Caco-2 (cell line): ENCODE measurements at regions not wholly inside any gene's neighbourhood (a gene's known extent, or its start where the extent isn't known, plus 50 kb on each side); places are given as distances from the start of the nearest gene placed in this dataset.

Source experiments
- BruUV-seq: library from RNA; stranded (reverse); fragments of 400-500 nt; replicated peaks from 2 replicates; lab custom pipeline; 2021; lab: Mats Ljungman, UMichigan
- CTCF ChIA-PET: fragments of 300-600 bp; sonication (Branson Sonifier 250); formaldehyde crosslinking; loops from one replicate; lab custom pipeline; 2022; ENCODE audit warnings: antibody characterized with exemption; lab: Charles Lee
- POLR2A ChIA-PET: fragments of 300-600 bp; sonication (Branson Sonifier 250); formaldehyde crosslinking; loops from one replicate; lab custom pipeline; 2022; ENCODE audit warnings: antibody characterized with exemption; lab: Charles Lee
- DNase-seq, 2 experiments: peaks; one replicate each; pipeline versions ENCODE4 v3.0.0 to v3.0.0-alpha.2; 2020 to 2022
- H3K27me3 ChIP-seq: replicated peaks from 2 replicates; pipeline ENCODE4 v1.6.0; 2011; ENCODE audit warnings: low read length; ENCODE audit not compliant: control insufficient read depth, insufficient read depth
- H3K36me3 ChIP-seq: 2 replicates; pipeline ENCODE4 v1.5.1; 2011; ENCODE audit warnings: low read length; ENCODE audit not compliant: control insufficient read depth, insufficient read depth
- H3K4me1 ChIP-seq: fragments of 250-450 bp; sonication (Bioruptor Pico); 2 replicates; pipeline ENCODE4 v1.5.1; 2020; ENCODE audit warnings: mild to moderate bottlenecking
- H3K4me3 ChIP-seq: 2 replicates; pipeline ENCODE4 v1.5.1; 2011; ENCODE audit warnings: low read depth, mild to moderate bottlenecking, control low read depth, low read length
- H3K9me3 ChIP-seq: fragments of 250-450 bp; sonication (Bioruptor Pico); 2 replicates; pipeline ENCODE4 v1.5.1; 2020; ENCODE audit warnings: mild to moderate bottlenecking, moderate library complexity
- H3K27ac Mint-ChIP-seq: one replicate; pipeline ENCODE4 v1.8.0; 2022; ENCODE audit warnings: mixed read lengths; ENCODE audit not compliant: unreplicated experiment
- H3K27me3 Mint-ChIP-seq: one replicate; pipeline ENCODE4 v1.8.0; 2022; ENCODE audit warnings: mixed read lengths; ENCODE audit not compliant: insufficient read depth, unreplicated experiment
- H3K36me3 Mint-ChIP-seq: one replicate; pipeline ENCODE4 v1.8.0; 2022; ENCODE audit warnings: mild to moderate bottlenecking, mixed read lengths; ENCODE audit not compliant: insufficient read depth, unreplicated experiment
- H3K4me1 Mint-ChIP-seq: one replicate; pipeline ENCODE4 v1.8.0; 2022; ENCODE audit warnings: low read depth, mixed read lengths; ENCODE audit not compliant: unreplicated experiment
- H3K4me3 Mint-ChIP-seq: one replicate; pipeline ENCODE4 v1.8.0; 2022; ENCODE audit warnings: mild to moderate bottlenecking, moderate library complexity, mixed read lengths; ENCODE audit not compliant: unreplicated experiment
- H3K9me3 Mint-ChIP-seq: one replicate; pipeline ENCODE4 v1.8.0; 2022; ENCODE audit warnings: mixed read lengths; ENCODE audit not compliant: unreplicated experiment
- intact Hi-C: fragments of 100-400 bp; cut with micrococcal nuclease; formaldehyde crosslinking; loops from one replicate; pipeline ENCODE4 v1.10.0; 2022; ENCODE audit not compliant: unreplicated experiment
- TF ChIP-seq, protein P1 (sequence below), 2 experiments: fragments of 200-600 bp in 1 of 2; IDR thresholded peaks; 1 replicate in 1 of 2; 2 replicates in 1 of 2; pipeline versions ENCODE4 v1.5.1 to v1.8.0; 2011 to 2022; ENCODE audit warnings: antibody characterized with exemption in 1 of 2, control low read depth in 1 of 2, inconsistent platforms in 1 of 2, low read depth in 1 of 2, low read length in 1 of 2, mild to moderate bottlenecking in 1 of 2, moderate library complexity in 1 of 2; ENCODE audit not compliant: insufficient read depth in 1 of 2, severe bottlenecking in 1 of 2, unreplicated experiment in 1 of 2

DNA sequence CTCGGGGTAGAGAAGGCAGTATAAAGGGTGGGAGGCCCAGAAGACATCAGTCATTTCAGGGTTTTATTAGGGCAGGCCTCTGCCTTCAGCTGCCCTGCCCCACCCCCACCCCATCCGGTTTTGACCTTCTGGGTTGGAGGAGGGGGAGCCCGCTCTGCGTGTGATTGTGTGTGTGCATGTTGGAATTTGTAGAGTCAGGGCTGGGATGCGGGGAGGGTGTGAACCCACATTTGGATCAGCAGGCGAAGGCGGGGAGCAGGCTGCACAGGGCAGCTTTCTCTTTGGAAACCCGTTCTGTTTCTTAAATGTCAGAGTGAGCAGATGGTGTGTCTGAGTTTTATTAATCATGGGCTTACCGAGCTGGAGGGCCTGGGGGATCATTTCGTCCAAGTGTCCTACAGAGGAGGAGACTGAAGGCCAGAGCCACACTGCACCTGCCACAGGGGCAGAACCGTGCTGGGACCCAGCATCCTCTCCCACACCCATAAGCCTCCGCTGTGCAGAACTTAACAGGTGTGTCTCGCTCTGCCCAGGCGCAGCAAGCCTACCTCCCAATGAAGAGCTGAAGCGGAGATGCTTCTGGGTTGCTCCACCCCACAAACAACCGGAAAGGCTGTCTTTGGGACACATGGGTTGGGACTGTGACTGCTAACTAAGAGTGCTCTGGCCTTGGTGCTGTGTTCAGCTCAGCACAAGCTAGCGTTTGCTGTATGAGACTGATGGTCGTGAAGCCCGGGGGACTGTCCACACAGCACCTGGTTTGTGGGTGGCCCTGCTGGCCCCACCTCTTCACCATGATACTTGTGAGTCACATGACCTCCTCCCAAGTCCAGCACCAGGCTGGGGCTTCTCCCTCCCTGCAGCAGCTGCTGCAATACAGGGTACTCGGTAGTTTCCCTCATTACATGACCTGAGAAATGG lies 70.9 kb upstream of the GSE1 start:
- Histone ChIP-seq H3K9me3 (peaks cover 13% of the 10 kb centered on the region), H3K4me1 (peaks cover 18% of the 10 kb centered on the region), H3K36me3 (no peaks in the 10 kb centered on the region), H3K4me3 (no peak overlapping the region), H3K27me3 (no peaks in the 10 kb centered on the region)
- no TSS peak for BruUV-seq
- ChIA-PET CTCF (interaction anchor here (0.6 to 1.2 kb wide), 3 partner anchors 9 to 12 kb away, joined by 3 to 4 read pairs (median 3); no protein-coding TSS in a partner anchor), POLR2A (no interaction called here)
- TF ChIP-seq, protein P1, sequence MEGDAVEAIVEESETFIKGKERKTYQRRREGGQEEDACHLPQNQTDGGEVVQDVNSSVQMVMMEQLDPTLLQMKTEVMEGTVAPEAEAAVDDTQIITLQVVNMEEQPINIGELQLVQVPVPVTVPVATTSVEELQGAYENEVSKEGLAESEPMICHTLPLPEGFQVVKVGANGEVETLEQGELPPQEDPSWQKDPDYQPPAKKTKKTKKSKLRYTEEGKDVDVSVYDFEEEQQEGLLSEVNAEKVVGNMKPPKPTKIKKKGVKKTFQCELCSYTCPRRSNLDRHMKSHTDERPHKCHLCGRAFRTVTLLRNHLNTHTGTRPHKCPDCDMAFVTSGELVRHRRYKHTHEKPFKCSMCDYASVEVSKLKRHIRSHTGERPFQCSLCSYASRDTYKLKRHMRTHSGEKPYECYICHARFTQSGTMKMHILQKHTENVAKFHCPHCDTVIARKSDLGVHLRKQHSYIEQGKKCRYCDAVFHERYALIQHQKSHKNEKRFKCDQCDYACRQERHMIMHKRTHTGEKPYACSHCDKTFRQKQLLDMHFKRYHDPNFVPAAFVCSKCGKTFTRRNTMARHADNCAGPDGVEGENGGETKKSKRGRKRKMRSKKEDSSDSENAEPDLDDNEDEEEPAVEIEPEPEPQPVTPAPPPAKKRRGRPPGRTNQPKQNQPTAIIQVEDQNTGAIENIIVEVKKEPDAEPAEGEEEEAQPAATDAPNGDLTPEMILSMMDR (IDR thresholded peaks at IDR 0.05; ENCODE audit: insufficient read depth in 1 of 2, low read depth in 1 of 2, low read length in 1 of 2, severe bottlenecking in 1 of 2, unreplicated experiment in 1 of 2): no peak
- H3K4me1 Mint-ChIP-seq: peaks cover 21% of the 10 kb centered on the region
- intact Hi-C loops: no loop called here
- peak overlapping the region; percentile 5 for H3K27ac Mint-ChIP-seq
- no peak for DNase-seq
- H3K27me3 Mint-ChIP-seq: no peaks in the 10 kb centered on the region
- H3K9me3 Mint-ChIP-seq: no peaks in the 10 kb centered on the region
- no peak overlapping the region for H3K4me3 Mint-ChIP-seq
- no peaks in the 10 kb centered on the region for H3K36me3 Mint-ChIP-seq

- H3K27ac Mint-ChIP-seq: no peak overlapping the region
- POLR2A ChIA-PET: no interaction called here
- H3K4me3 Mint-ChIP-seq: no peak overlapping the region
- Histone ChIP-seq H3K9me3 (peaks cover 15% of the 10 kb centered on the region), H3K4me1 (peaks cover 11% of the 10 kb centered on the region), H3K4me3 (no peak overlapping the region), H3K27me3 (no peaks in the 10 kb centered on the region), H3K36me3 (no peaks in the 10 kb centered on the region)
- BruUV-seq: no TSS peak
- H3K27me3 Mint-ChIP-seq: no peaks in the 10 kb centered on the region
- CTCF ChIA-PET: interaction anchor here (1.2 kb wide), 1 partner anchor 14 kb away, joined by 4 read pairs; no protein-coding TSS in a partner anchor
- peaks cover 16% of the 10 kb centered on the region for H3K4me1 Mint-ChIP-seq
- TF ChIP-seq, protein P1 (IDR thresholded peaks at IDR 0.05; ENCODE audit: insufficient read depth in 1 of 2, low read depth in 1 of 2, low read length in 1 of 2, severe bottlenecking in 1 of 2, unreplicated experiment in 1 of 2): no peak
- H3K36me3 Mint-ChIP-seq: no peaks in the 10 kb centered on the region
- no peak for DNase-seq
- no peaks in the 10 kb centered on the region for H3K9me3 Mint-ChIP-seq
- intact Hi-C loops: no loop called here
These were observed 69.6 kb upstream of the GSE1 start for GRCh38 chr16:85543536-85543935.

DNA sequence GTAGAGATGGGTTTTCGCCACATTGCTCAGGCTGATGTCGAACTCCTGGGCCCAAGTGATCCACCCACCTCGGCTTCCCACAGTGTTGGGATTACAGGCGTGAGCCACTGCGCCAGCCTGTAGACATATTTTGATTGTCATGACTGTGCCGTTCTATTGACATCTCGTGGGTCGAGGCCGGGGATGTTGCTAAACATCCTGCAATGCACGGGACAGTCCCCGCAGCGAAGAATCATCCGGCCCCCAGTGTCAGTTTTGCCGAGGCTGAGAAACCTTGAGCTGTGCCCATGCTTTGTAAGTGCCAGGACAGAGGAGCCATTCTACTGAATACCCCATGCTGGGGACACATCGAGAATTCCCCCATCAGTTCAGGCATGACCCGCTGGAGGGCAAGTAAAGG lies 69.1 kb upstream of the GSE1 start:
- ChIA-PET CTCF (no interaction called here), POLR2A (no interaction called here)
- H3K4me1 ChIP-seq: peaks cover 11% of the 10 kb centered on the region
- H3K9me3 ChIP-seq: peaks cover 15% of the 10 kb centered on the region
- Mint-ChIP-seq H3K27me3 (no peaks in the 10 kb centered on the region), H3K4me1 (peaks cover 16% of the 10 kb centered on the region), H3K9me3 (no peaks in the 10 kb centered on the region), H3K27ac (no peak overlapping the region), H3K4me3 (no peak overlapping the region), H3K36me3 (no peaks in the 10 kb centered on the region)
- H3K4me3 ChIP-seq: no peak overlapping the region
- intact Hi-C loops: no loop called here
- no peaks in the 10 kb centered on the region for H3K36me3 ChIP-seq
- DNase-seq: no peak
- TF ChIP-seq, protein P1 (IDR thresholded peaks at IDR 0.05; ENCODE audit: insufficient read depth in 1 of 2, low read depth in 1 of 2, low read length in 1 of 2, severe bottlenecking in 1 of 2, unreplicated experiment in 1 of 2): no peak
- H3K27me3 ChIP-seq: no peaks in the 10 kb centered on the region
- BruUV-seq: no TSS peak
